PFSK-1 (cell line): ENCODE measurements at regions not wholly inside any gene's neighbourhood (a gene's known extent, or its start where the extent isn't known, plus 50 kb on each side); places are given as distances from the start of the nearest gene placed in this dataset.

Source experiments
- FOXP2 ChIP-seq: optimal IDR thresholded peaks from 2 replicates; pipeline ENCODE3; 2011; ENCODE audit warnings: borderline replicate concordance, control low read depth, inconsistent platforms; ENCODE audit not compliant: insufficient read depth; ENCODE audit errors: extremely low read length, extremely low read depth
- POLR2AphosphoS5 ChIP-seq: IDR thresholded peaks from 2 replicates; pipeline ENCODE4 v1.6.1; 2012; ENCODE audit warnings: low read depth, mild to moderate bottlenecking, control low read depth, low read length, moderate library complexity
- SIN3A ChIP-seq: IDR thresholded peaks from 2 replicates; pipeline ENCODE4 v1.6.1; 2012; ENCODE audit warnings: mild to moderate bottlenecking, low read length, moderate library complexity, borderline replicate concordance; ENCODE audit not compliant: insufficient read depth
- TAF1 ChIP-seq: IDR thresholded peaks from 2 replicates; pipeline ENCODE4 v1.6.1; 2012; ENCODE audit warnings: low read length, control low read depth, borderline replicate concordance; ENCODE audit not compliant: insufficient read depth
- TF ChIP-seq, protein P1 (sequence below), 2 experiments: IDR thresholded peaks; 2 replicates each; pipeline versions ENCODE4 v1.6.1 to v1.8.0; 2011 to 2012; ENCODE audit warnings: low read depth in 2 of 2, low read length in 2 of 2, control low read depth in 1 of 2, inconsistent platforms in 1 of 2, mild to moderate bottlenecking in 1 of 2, moderate library complexity in 1 of 2; ENCODE audit not compliant: insufficient read depth in 1 of 2

GRCh38 chr9:16329671-16330113 is 540.8 kb downstream of the BNC2 start:
- TF ChIP-seq TAF1, result no peak
- no peak for TF ChIP-seq POLR2AphosphoS5
- no peak for TF ChIP-seq FOXP2
- no peak for TF ChIP-seq SIN3A
- TF ChIP-seq, protein P1, sequence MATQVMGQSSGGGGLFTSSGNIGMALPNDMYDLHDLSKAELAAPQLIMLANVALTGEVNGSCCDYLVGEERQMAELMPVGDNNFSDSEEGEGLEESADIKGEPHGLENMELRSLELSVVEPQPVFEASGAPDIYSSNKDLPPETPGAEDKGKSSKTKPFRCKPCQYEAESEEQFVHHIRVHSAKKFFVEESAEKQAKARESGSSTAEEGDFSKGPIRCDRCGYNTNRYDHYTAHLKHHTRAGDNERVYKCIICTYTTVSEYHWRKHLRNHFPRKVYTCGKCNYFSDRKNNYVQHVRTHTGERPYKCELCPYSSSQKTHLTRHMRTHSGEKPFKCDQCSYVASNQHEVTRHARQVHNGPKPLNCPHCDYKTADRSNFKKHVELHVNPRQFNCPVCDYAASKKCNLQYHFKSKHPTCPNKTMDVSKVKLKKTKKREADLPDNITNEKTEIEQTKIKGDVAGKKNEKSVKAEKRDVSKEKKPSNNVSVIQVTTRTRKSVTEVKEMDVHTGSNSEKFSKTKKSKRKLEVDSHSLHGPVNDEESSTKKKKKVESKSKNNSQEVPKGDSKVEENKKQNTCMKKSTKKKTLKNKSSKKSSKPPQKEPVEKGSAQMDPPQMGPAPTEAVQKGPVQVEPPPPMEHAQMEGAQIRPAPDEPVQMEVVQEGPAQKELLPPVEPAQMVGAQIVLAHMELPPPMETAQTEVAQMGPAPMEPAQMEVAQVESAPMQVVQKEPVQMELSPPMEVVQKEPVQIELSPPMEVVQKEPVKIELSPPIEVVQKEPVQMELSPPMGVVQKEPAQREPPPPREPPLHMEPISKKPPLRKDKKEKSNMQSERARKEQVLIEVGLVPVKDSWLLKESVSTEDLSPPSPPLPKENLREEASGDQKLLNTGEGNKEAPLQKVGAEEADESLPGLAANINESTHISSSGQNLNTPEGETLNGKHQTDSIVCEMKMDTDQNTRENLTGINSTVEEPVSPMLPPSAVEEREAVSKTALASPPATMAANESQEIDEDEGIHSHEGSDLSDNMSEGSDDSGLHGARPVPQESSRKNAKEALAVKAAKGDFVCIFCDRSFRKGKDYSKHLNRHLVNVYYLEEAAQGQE (IDR thresholded peaks at IDR 0.05; ENCODE audit: insufficient read depth in 1 of 2, low read depth in 2 of 2, low read length in 2 of 2), result no peak

DNA sequence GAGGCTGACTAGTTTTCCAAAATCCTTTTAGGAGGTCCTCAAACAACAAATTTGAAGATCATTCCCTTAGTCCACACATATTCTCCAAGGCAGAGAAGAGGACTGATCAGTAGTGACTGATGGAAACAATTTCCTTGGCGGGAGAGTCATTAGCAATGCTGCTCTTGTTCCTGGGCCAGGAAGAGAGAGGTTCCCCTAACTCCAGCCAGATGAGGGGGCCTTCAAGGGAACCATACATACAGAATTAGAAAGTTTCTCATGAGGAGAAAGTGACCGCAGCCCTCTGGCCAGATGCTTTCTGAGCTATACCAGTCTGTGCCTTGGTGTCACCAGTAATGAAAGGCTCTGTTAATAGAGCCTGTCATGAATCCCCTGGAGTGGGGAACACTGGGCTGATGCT is 539.4 kb downstream of the BNC2 start:
- TF ChIP-seq TAF1 (no peak), FOXP2 (no peak), SIN3A (no peak), POLR2AphosphoS5 (no peak)
- TF ChIP-seq, protein P1 (IDR thresholded peaks at IDR 0.05; ENCODE audit: insufficient read depth in 1 of 2, low read depth in 2 of 2, low read length in 2 of 2), result no peak

DNA sequence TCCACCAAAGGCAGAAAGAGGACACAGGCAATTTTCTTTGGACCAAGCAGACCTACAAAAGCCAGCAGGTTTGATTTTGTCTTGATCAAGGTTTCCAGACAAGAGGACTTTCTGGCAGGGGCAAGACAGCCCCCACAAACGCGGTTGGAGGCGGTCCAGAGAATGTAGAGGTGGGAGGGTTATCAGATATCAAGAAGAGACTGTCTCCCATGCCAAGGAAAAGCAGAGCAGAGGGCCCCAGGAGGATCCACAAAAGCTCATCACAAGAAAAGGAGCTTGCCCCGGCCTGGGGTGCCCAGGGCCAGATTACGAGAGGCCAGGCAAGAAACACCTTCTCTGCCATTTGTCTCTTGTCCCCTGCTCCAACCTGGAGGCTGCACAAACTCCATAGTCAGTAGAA is 538.9 kb downstream of the BNC2 start:
- TF ChIP-seq POLR2AphosphoS5 (no peak), TAF1 (no peak), FOXP2 (no peak), SIN3A (no peak)
- TF ChIP-seq, protein P1 (IDR thresholded peaks at IDR 0.05; ENCODE audit: insufficient read depth in 1 of 2, low read depth in 2 of 2, low read length in 2 of 2), result no peak

GRCh38 chr9:16333691-16334090 is 536.8 kb downstream of the BNC2 start:
- TF ChIP-seq FOXP2 (no peak), SIN3A (no peak), TAF1 (no peak), POLR2AphosphoS5 (no peak)
- TF ChIP-seq, protein P1 (IDR thresholded peaks at IDR 0.05; ENCODE audit: insufficient read depth in 1 of 2, low read depth in 2 of 2, low read length in 2 of 2), result no peak

DNA sequence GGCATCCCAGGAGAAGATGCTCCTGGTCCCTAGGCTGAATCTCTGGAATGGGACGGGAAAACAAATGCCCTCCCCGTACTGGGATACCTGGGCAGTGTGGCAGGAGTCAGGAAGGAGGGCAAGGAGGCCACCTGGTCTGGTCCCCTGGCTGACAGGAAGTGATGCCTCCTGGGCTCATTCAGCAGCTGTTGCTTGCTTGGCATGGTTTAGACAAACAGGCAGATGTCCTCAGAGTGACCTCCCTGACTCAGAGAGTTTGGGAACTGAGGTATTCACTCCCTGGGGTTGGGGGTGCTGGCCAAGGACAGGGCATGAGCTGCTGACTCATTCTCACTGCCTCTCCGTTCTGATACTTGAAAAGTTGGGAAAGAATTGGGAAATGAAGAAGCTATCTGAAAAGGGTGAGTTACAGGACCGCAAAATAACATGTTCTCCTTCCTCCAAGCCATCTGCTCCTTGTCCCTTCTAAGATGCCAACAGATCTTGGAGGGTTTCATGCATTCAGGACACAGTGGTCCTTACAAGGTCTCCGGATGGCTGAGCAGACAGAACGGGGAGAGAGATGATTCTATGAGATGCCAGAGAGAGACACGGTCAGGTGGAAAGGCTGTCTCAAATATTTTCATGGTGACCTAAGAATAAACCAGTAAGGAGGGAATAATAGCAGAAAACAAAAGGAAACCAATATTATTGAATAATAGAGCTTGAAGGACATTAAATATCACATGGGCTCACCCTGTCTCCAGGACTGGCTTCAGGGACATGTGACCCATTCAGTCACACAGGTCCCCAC is 534.5 kb downstream of the BNC2 start:
- TF ChIP-seq FOXP2 (no peak), POLR2AphosphoS5 (no peak), SIN3A (no peak), TAF1 (no peak)
- TF ChIP-seq, protein P1 (IDR thresholded peaks at IDR 0.05; ENCODE audit: insufficient read depth in 1 of 2, low read depth in 2 of 2, low read length in 2 of 2), result no peak
